PC-9 (cell line): ENCODE measurements at regions not wholly inside any gene's neighbourhood (a gene's known extent, or its start where the extent isn't known, plus 50 kb on each side); places are given as distances from the start of the nearest gene placed in this dataset.

Experiments
- BruUV-seq: library from RNA; stranded (reverse); fragments of 400-500 nt; replicated peaks from 2 replicates; lab custom pipeline; 2021; lab: Mats Ljungman, UMichigan
- CTCF ChIA-PET: fragments of 300-600 bp; sonication (Branson Sonifier 250); formaldehyde crosslinking; loops from one replicate; lab custom pipeline; 2022; ENCODE audit warnings: antibody characterized with exemption; lab: Charles Lee
- POLR2A ChIA-PET: fragments of 300-600 bp; sonication (Branson Sonifier 250); formaldehyde crosslinking; loops from one replicate; lab custom pipeline; 2022; ENCODE audit warnings: antibody characterized with exemption; ENCODE audit not compliant: unreplicated experiment; lab: Charles Lee
- DNase-seq, 2 experiments: peaks; one replicate each; pipeline versions ENCODE4 v3.0.0 to v3.0.0-alpha.2; 2015 to 2022; ENCODE audit warnings: mixed read lengths in 1 of 2
- H2AFZ ChIP-seq: fragments of 200-600 bp; sonication (generic); 2 replicates; pipeline ENCODE4 v1.8.1; 2017; ENCODE audit warnings: antibody characterized with exemption
- H3F3A ChIP-seq: fragments of 200-600 bp; sonication (generic); 2 replicates; pipeline ENCODE4 v1.8.1; 2017; ENCODE audit warnings: antibody characterized with exemption, mild to moderate bottlenecking, low read depth; ENCODE audit not compliant: insufficient read depth
- H3K27ac ChIP-seq: fragments of 200-600 bp; sonication (generic); 2 replicates; pipeline ENCODE4 v1.6.1; 2016; ENCODE audit warnings: mixed run types
- H3K27me3 ChIP-seq: fragments of 200-600 bp; sonication (generic); 2 replicates; pipeline ENCODE4 v1.6.1; 2016; ENCODE audit warnings: low read depth, mixed run types; ENCODE audit not compliant: insufficient read depth
- H3K36me3 ChIP-seq: fragments of 200-600 bp; sonication (generic); 2 replicates; pipeline ENCODE4 v1.6.1; 2016; ENCODE audit warnings: low read depth, mixed run types
- H3K4me1 ChIP-seq: fragments of 200-600 bp; sonication (generic); replicated peaks from 2 replicates; pipeline ENCODE4 v1.6.1; 2016; ENCODE audit warnings: mixed run types; ENCODE audit not compliant: insufficient read depth
- H3K4me2 ChIP-seq: fragments of 200-600 bp; sonication (generic); 2 replicates; pipeline ENCODE4 v1.6.1; 2017; ENCODE audit warnings: mixed run types
- H3K4me3 ChIP-seq: fragments of 200-600 bp; sonication (generic); 2 replicates; pipeline ENCODE4 v1.6.1; 2016; ENCODE audit warnings: mixed run types
- H3K79me2 ChIP-seq: fragments of 200-600 bp; sonication (generic); 2 replicates; pipeline ENCODE4 v1.6.1; 2017; ENCODE audit warnings: low read depth, mixed run types
- H3K9me2 ChIP-seq: fragments of 200-600 bp; sonication (generic); 2 replicates; pipeline ENCODE4 v1.8.1; 2017; ENCODE audit warnings: mild to moderate bottlenecking; ENCODE audit not compliant: insufficient read depth
- H3K9me3 ChIP-seq: fragments of 200-600 bp; sonication (generic); 2 replicates; pipeline ENCODE4 v1.8.1; 2016; ENCODE audit warnings: low read depth; ENCODE audit not compliant: insufficient read depth
- H4K20me1 ChIP-seq: fragments of 200-600 bp; sonication (generic); 2 replicates; pipeline ENCODE4 v1.8.1; 2017; ENCODE audit not compliant: insufficient read depth
- EZH2 ChIP-seq: fragments of 200-600 bp; sonication (generic); IDR thresholded peaks from 2 replicates; pipeline ENCODE4 v1.8.0; 2017; ENCODE audit warnings: antibody characterized with exemption, low read depth
- intact Hi-C: fragments of 100-400 bp; cut with micrococcal nuclease; formaldehyde crosslinking; loops from one replicate; pipeline ENCODE4 v1.10.0; 2022; ENCODE audit not compliant: unreplicated experiment
- TF ChIP-seq, protein P1 (sequence below): fragments of 200-600 bp; sonication (generic); conservative IDR thresholded peaks from 2 replicates; pipeline ENCODE4 v1.6.1; 2017; ENCODE audit warnings: mixed run types, antibody characterized with exemption, mild to moderate bottlenecking, moderate library complexity

DNA sequence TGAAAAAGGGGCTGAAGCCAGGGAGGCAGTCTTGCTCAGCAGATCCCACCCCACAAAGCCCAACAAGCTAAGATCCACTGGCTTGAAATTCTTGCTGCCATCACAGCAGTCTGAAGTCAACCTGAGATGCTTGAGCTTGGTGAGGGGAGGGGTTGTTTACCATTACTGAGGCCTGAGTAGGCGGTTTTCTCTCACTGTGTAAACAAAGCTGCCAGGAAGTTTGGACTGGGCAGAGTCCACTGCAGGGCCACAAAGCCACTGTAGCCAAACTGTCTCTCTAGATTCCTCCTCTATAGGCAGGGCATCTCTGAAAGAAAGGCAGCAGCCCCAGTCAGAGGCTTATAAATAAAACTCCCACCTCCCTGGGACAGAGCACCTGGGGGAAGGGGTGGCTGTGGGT is 746.1 kb upstream of the LRRC4C start:
- POLR2A ChIA-PET: no interaction called here
- Histone ChIP-seq H3K27me3 (no peaks in the 10 kb centered on the region), H2AFZ (no peak overlapping the region), H3K4me1 (no peaks in the 10 kb centered on the region), H3K4me2 (no peak overlapping the region), H3K9me3 (no peaks in the 10 kb centered on the region), H3F3A (no peaks in the 10 kb centered on the region), H3K79me2 (no peaks in the 10 kb centered on the region), H3K27ac (no peak overlapping the region), H3K9me2 (no peaks in the 10 kb centered on the region), H4K20me1 (no peaks in the 10 kb centered on the region), H3K4me3 (no peak overlapping the region), H3K36me3 (no peaks in the 10 kb centered on the region)
- CTCF ChIA-PET: no interaction called here
- intact Hi-C loops: no loop called here
- no TSS peak for BruUV-seq
- no peak for DNase-seq
- no peak for TF ChIP-seq EZH2
- TF ChIP-seq, protein P1, sequence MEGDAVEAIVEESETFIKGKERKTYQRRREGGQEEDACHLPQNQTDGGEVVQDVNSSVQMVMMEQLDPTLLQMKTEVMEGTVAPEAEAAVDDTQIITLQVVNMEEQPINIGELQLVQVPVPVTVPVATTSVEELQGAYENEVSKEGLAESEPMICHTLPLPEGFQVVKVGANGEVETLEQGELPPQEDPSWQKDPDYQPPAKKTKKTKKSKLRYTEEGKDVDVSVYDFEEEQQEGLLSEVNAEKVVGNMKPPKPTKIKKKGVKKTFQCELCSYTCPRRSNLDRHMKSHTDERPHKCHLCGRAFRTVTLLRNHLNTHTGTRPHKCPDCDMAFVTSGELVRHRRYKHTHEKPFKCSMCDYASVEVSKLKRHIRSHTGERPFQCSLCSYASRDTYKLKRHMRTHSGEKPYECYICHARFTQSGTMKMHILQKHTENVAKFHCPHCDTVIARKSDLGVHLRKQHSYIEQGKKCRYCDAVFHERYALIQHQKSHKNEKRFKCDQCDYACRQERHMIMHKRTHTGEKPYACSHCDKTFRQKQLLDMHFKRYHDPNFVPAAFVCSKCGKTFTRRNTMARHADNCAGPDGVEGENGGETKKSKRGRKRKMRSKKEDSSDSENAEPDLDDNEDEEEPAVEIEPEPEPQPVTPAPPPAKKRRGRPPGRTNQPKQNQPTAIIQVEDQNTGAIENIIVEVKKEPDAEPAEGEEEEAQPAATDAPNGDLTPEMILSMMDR: no peak

DNA sequence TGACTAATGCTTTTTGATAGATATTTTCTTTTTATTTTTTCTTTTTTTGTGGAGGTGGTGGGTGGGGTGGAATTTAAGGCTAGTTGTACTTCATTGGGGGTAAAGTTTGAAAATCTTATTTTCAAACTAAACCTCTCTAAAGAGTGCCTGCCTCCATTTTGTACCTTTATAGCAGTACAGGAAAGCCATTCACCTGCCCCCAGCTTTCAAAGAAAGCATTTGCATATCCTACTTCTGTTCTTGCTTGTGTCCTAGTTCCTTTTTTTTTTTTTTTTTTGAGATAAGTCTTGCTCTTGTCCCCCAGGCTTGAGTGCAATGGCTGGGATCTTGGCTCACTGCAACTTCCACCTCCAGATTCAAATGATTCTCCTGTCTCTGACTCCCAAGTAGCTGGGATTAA is 766.2 kb upstream of the LRRC4C start:
- H3K4me2 ChIP-seq: no peak overlapping the region
- TF ChIP-seq, protein P1: no peak
- no peak for TF ChIP-seq EZH2
- H3K27me3 ChIP-seq: no peaks in the 10 kb centered on the region
- no peaks in the 10 kb centered on the region for H3K36me3 ChIP-seq
- H3K4me3 ChIP-seq: no peak overlapping the region
- H3K9me2 ChIP-seq: no peaks in the 10 kb centered on the region
- intact Hi-C loops: no loop called here
- no peaks in the 10 kb centered on the region for H4K20me1 ChIP-seq
- ChIA-PET CTCF (no interaction called here), POLR2A (no interaction called here)
- no peak overlapping the region for H3K27ac ChIP-seq
- H3K9me3 ChIP-seq: no peaks in the 10 kb centered on the region
- DNase-seq: no peak
- no peaks in the 10 kb centered on the region for H3K4me1 ChIP-seq
- BruUV-seq: no TSS peak
- H3K79me2 ChIP-seq: no peaks in the 10 kb centered on the region
- H3F3A ChIP-seq: no peaks in the 10 kb centered on the region
- H2AFZ ChIP-seq: no peak overlapping the region

DNA sequence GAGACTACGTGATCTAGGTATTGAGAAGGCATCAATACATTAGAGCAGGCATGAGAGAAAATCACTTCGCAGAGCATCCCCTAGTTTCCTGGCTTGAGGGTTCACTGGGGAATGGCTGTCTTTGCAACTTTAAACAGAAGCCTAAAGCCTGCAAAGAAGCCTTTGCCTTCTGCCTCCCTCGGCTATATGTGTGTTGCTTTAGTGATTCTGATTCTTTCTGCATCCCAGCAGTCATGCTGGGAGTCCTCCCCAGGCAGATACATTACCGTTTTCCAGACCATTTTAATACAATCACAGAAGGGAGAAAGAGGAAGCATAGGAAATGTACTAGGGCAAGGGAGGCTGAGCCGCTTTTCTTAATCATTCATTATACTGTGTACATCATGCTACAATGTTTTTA is 773.2 kb upstream of the LRRC4C start:
- intact Hi-C loops: no loop called here
- 0 out of 2 replicates have a peak, but pooled peaks cover 3% of the 10 kb centered on the region for H4K20me1 ChIP-seq
- H3K27ac ChIP-seq: no peak overlapping the region
- H3K27me3 ChIP-seq: no peaks in the 10 kb centered on the region
- H3K9me3 ChIP-seq: no peaks in the 10 kb centered on the region
- TF ChIP-seq, protein P1: no peak
- TF ChIP-seq EZH2: no peak
- no peaks in the 10 kb centered on the region for H3K36me3 ChIP-seq
- H3K4me1 ChIP-seq: no peaks in the 10 kb centered on the region
- ChIA-PET POLR2A (no interaction called here), CTCF (no interaction called here)
- H3K9me2 ChIP-seq: no peaks in the 10 kb centered on the region
- H2AFZ ChIP-seq: no peak overlapping the region
- no peaks in the 10 kb centered on the region for H3F3A ChIP-seq
- no peak overlapping the region for H3K4me3 ChIP-seq
- no peaks in the 10 kb centered on the region for H3K79me2 ChIP-seq
- no peak overlapping the region for H3K4me2 ChIP-seq
- BruUV-seq: no TSS peak
- no peak for DNase-seq
